HG03060 (cell line): ENCODE measurements at regions not wholly inside any gene's neighbourhood (a gene's known extent, or its start where the extent isn't known, plus 50 kb on each side); places are given as distances from the start of the nearest gene placed in this dataset.
"Not testable (repeated sequence)": the region's sequence is repeated elsewhere in the genome, so short reads cannot be mapped to it uniquely, and the experiment has no call there.

Experiments used
- ATAC-seq: cut with Tn5 transposase; IDR thresholded peaks from one replicate; pipeline ENCODE4 v1.9.1; 2021; ENCODE audit warnings: low read depth, moderate number of reproducible peaks; ENCODE audit not compliant: unreplicated experiment

GRCh38 chr5:68028131-68028727, 187.3 kb upstream of the PIK3R1 start:
- ATAC-seq = no peak

- no peak for ATAC-seq
Measured at GRCh38 chr5:68027519-68027918, 188.0 kb upstream of the PIK3R1 start.

- ATAC-seq = no peak
Measured at GRCh38 chr5:68026092-68026885, 189.3 kb upstream of the PIK3R1 start.

- ATAC-seq = no peak
Measured at GRCh38 chr5:68024426-68024825, 191.1 kb upstream of the PIK3R1 start.

GRCh38 chr5:68021916-68022315, 193.6 kb upstream of the PIK3R1 start:
- no peak for ATAC-seq

GRCh38 chr5:68021227-68021626, 194.3 kb upstream of the PIK3R1 start:
- ATAC-seq = no peak

GRCh38 chr5:68020461-68020969, 195.0 kb upstream of the PIK3R1 start:
- ATAC-seq = not testable (repeated sequence)

- no peak for ATAC-seq
Measured at GRCh38 chr5:68015381-68016302, 199.9 kb upstream of the PIK3R1 start.

- no peak for ATAC-seq
Measured at GRCh38 chr5:68012831-68013230, 202.7 kb upstream of the PIK3R1 start.

GRCh38 chr5:68012429-68012828, 203.1 kb upstream of the PIK3R1 start:
- no peak for ATAC-seq

- no peak for ATAC-seq
Measured at GRCh38 chr5:68011801-68012200, 203.8 kb upstream of the PIK3R1 start.

- ATAC-seq = no peak
Measured at GRCh38 chr5:68011259-68011760, 204.2 kb upstream of the PIK3R1 start.

- ATAC-seq = no peak
Measured at GRCh38 chr5:68010740-68011139, 204.8 kb upstream of the PIK3R1 start.

GRCh38 chr5:68007451-68007850, 208.1 kb upstream of the PIK3R1 start:
- no peak for ATAC-seq

GRCh38 chr5:68002836-68003235, 212.7 kb upstream of the PIK3R1 start:
- no peak for ATAC-seq

- ATAC-seq = no peak
Measured at GRCh38 chr5:68000805-68001204, 214.8 kb upstream of the PIK3R1 start.

GRCh38 chr5:67999391-67999790, 216.2 kb upstream of the PIK3R1 start:
- ATAC-seq = no peak

GRCh38 chr5:67998709-67999261, 216.8 kb upstream of the PIK3R1 start:
- no peak for ATAC-seq

- ATAC-seq = no peak
Measured at GRCh38 chr5:67997892-67998457, 217.6 kb upstream of the PIK3R1 start.

- ATAC-seq = no peak
Measured at GRCh38 chr5:67997148-67997547, 218.4 kb upstream of the PIK3R1 start.
